HEK293 (cell line): ENCODE measurements at regions not wholly inside any gene's neighbourhood (a gene's known extent, or its start where the extent isn't known, plus 50 kb on each side); places are given as distances from the start of the nearest gene placed in this dataset.

Experiments
- CTCF ChIP-seq: fragments of 450-650 bp; formaldehyde crosslinking; IDR thresholded peaks from 2 replicates; pipeline ENCODE4 v1.5.1; 2016; ENCODE audit warnings: missing biosample characterization, missing genetic modification characterization
- PRDM4 ChIP-seq: fragments of 450-650 bp; formaldehyde crosslinking; IDR thresholded peaks from 2 replicates; pipeline ENCODE4 v1.5.1; 2017; ENCODE audit warnings: missing biosample characterization, missing genetic modification characterization
- YY1 ChIP-seq: fragments of 450-650 bp; formaldehyde crosslinking; IDR thresholded peaks from 2 replicates; pipeline ENCODE4 v1.5.1; 2018; ENCODE audit warnings: missing biosample characterization, missing genetic modification characterization
- ZEB2 ChIP-seq: fragments of 450-650 bp; formaldehyde crosslinking; IDR thresholded peaks from 2 replicates; pipeline ENCODE4 v1.5.1; 2016; ENCODE audit warnings: missing biosample characterization, missing genetic modification characterization
- ZNF274 ChIP-seq, 2 experiments: fragments of 200-500 bp in 1 of 2; fragments of 450-650 bp in 1 of 2; sonication (Bioruptor generic) in 1 of 2; formaldehyde crosslinking in 1 of 2; IDR thresholded peaks; 2 replicates each; pipeline versions ENCODE4 v1.5.1 to v1.6.1; 2014 to 2016; ENCODE audit warnings: borderline replicate concordance in 1 of 2, inconsistent platforms in 1 of 2, low read length in 1 of 2, missing biosample characterization in 1 of 2, missing genetic modification characterization in 1 of 2
- ZNF366 ChIP-seq: fragments of 450-650 bp; formaldehyde crosslinking; conservative IDR thresholded peaks from 2 replicates; pipeline ENCODE4 v1.5.1; 2016; ENCODE audit warnings: missing biosample characterization, missing genetic modification characterization

- TF ChIP-seq PRDM4 (tag by site-specific recombination) (no peak), ZEB2 (tag by site-specific recombination) (no peak), YY1 (tag by site-specific recombination) (no peak), ZNF274 (IDR thresholded peaks at IDR 0.05; ENCODE audit: low read length) (no peak), ZNF274 (tag by site-specific recombination; IDR thresholded peaks at IDR 0.05; ENCODE audit: borderline replicate concordance) (no peak), CTCF (no peak), ZNF366 (tag by site-specific recombination) (no peak)
These were observed 1540.8 kb upstream of the PIK3C3 start for GRCh38 chr18:40414155-40414754.
